Fibroblast of skin of right biceps (primary cell): ENCODE measurements at regions not wholly inside any gene's neighbourhood (a gene's known extent, or its start where the extent isn't known, plus 50 kb on each side); places are given as distances from the start of the nearest gene placed in this dataset.
"Not testable (repeated sequence)": the region's sequence is repeated elsewhere in the genome, so short reads cannot be mapped to it uniquely, and the experiment has no call there.

Experiments
- DNase-seq: peaks from one replicate; pipeline ENCODE4 v3.0.0-alpha.2; 2013

GRCh38 chr7:109497053-109497452, 927.4 kb downstream of the DNAJB9 start:
- no peak for DNase-seq

- no peak for DNase-seq
Measured at GRCh38 chr7:109498131-109498530, 928.5 kb downstream of the DNAJB9 start.

GRCh38 chr7:109503421-109503820, 933.7 kb downstream of the DNAJB9 start:
- DNase-seq, result no peak

GRCh38 chr7:109522585-109522984, 952.9 kb downstream of the DNAJB9 start:
- no peak for DNase-seq

DNA sequence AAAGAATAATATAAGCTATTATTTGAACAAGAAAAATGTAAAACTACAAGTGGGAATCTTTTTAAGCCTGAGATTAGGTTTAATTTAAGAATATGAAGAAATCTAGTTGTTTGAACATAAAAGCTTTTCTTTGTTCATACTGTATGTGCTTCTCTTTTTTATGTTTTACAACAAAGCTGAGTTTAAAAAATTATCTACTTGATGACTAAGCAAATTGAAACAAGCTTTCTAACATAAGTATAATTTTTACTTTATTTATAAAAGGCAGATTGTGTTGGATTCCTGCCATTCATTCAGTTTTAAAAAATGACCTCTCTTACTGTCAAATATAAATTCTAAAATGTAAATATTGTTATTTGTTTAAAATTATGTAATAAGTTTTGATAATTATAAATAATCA, 958.2 kb downstream of the DNAJB9 start:
- no peak for DNase-seq

- DNase-seq, result no peak
Measured at GRCh38 chr7:109529712-109530111, 960.0 kb downstream of the DNAJB9 start.

- no peak for DNase-seq
Measured at GRCh38 chr7:109532262-109532992, 962.8 kb downstream of the DNAJB9 start.

- no peak for DNase-seq
Measured at GRCh38 chr7:109545686-109546085, 976.0 kb downstream of the DNAJB9 start.

DNA sequence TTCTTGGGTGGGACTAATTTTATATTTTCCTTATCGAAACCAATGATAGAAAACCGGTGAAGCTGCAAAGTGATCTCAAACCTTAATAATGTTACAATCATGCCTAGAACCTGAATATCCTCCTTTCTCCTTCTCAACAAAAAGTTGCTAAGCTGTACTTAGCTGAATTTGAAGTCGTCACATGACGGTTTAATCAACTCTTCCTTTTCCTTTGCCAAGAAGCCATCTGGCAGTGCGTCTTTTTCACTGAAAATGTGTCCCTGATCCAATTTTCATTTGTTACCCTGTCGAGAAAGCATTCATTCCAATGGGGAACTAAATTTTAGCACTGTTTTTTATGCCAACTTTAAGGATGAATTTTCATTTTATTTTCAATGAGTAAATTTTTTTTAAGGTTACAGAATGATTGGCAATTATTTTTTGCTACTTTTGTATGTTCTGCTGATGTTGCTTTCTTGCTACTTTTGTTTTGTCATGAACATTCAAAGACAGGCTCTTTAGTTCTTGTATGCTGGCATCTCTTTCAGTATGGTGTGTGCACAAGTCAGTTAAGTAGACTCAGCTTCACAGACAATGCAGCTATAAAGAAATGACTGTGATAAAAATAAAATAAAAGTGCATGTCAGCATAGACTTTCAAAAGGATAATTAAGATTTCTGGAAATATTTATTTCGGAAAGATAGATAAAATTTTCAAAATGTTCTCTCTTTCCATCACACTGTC, 980.0 kb downstream of the DNAJB9 start:
- DNase-seq, result no peak

GRCh38 chr7:109552017-109552416, 982.3 kb downstream of the DNAJB9 start:
- no peak for DNase-seq

DNA sequence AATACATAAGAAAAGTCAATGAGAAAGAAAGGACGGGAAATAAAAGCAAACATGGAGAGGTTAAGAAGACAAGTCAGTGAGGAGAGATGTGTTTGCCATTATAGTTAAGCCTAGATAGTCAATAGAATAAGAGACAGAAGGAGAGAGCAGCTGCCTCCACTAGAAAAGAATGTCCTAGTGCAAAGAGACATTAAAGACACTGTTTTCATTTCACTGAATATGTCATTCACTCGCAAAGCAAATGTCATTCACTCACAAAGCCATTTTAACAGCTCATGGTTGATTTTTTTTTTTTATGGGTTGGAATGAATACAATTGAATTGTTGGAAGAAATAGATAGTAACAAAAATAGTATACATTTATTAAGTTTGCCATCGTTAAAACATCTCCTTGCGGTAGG, 1007.6 kb downstream of the DNAJB9 start:
- DNase-seq, result no peak

DNA sequence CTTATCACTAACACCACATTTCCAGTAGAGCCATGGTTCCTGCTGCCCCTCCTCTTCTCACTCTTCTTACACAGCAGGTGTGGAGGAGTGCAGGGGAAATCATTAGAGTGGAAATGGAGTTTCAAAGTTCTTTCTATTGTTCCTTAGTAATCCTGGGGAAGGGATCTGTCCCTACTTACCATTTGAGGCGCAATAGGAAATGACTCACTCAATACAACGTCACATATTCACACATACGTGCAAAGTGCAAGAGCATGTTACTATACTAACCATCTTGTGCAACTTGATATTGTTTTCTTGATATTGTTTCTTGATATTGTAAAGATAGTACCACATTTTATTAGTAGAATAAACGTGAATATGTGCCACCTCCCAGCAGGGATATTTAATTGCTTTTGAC, 1010.2 kb downstream of the DNAJB9 start:
- DNase-seq, result no peak

DNA sequence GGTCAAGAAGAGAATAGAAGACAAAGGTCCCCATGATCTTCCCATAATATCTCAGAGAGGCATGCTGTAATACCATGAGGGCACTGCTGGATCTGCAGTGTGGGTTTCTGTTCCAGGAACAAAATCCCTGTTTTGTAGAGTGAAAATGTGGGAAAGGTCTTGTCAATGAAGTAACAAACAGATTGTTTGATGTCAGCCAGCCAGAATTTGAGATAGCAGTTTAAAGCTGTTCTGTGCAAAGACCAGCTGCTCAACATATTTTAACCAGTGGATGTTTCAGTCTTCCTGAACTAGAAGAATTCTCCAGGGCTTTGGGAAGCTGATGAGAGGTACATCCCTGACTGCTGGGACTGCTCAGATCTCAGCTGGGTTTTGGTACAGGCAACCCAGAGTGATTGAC, 1012.5 kb downstream of the DNAJB9 start:
- DNase-seq, result no peak

GRCh38 chr7:109596948-109597347, 1027.3 kb downstream of the DNAJB9 start:
- DNase-seq, result not testable (repeated sequence)

DNA sequence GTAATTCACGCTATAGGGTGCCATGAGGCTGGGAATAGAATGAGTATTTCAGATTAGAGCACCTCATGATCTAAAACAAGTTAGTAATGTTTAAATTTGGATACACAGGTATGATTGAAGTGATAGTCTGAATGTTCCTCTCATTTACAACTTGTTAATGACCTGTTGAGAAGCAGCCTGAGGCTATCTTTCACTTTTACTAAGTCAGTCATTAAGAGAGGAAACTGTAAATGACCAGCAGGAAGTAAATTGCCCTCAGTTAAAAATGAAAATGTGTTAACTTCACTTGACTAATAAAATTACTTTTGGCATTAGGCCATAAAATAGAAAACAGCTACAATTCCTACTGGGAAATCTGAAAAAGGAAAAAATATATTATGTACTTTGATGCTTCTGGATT, 1042.0 kb downstream of the DNAJB9 start:
- no peak for DNase-seq

- DNase-seq, result no peak
Measured at GRCh38 chr7:109616551-109617069, 1046.9 kb downstream of the DNAJB9 start.

DNA sequence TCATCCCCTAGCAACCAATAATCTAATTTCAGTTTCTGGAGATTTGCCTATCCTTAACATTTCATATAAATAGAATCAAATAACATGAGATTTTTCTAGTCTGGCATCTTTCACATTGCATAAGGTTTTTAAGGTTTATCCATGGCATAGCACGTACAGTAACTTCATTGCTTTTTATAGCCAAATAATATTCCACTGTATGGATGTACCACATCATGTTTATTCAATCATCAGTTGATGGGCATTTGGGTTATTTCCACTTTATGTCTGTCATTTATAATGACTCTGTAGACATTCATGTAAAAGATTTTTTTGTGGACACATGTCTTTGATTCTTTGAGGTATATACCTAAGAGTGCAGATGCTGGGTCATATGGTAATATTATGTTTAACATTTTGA, 1052.6 kb downstream of the DNAJB9 start:
- no peak for DNase-seq

DNA sequence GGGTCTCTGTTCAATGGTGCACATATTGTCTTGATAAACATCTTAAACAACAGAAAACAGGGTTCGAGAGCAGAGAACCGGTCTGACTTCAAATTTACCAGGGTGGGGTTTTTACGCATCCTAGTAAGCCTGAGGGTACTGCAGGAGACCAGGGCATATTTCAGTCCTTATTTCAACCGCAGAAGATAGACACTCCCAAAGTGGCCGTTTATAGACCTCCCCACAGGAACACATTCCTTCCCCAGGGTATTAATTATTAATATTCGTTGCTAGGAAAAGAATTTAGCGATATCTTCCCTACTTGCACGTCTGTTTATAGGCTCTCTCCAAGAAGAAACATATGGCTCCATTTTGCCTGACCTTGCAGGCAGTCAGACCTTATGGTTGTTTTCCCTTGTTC, 1063.2 kb downstream of the DNAJB9 start:
- not testable (repeated sequence) for DNase-seq

GRCh38 chr7:109635374-109635773, 1065.7 kb downstream of the DNAJB9 start:
- no peak for DNase-seq

GRCh38 chr7:109637428-109637990, 1067.8 kb downstream of the DNAJB9 start:
- DNase-seq, result no peak

DNA sequence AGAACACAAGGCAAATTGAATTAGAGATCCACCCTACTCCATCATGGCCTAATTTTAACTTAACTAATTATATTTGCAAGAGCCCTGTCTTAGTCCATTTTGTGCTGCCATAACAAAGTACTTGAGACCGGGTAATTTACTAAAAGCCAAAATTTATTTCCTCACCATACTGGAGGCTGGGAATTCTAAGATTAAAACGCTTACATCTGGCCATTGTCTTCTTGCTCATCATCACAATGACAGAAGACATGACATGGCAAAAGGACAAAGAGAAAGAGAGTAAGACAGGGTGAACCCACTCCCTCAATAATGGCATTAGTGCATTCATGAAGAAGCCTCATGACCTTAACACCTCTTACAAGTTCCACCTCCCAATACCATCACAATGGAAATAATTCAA, 1068.6 kb downstream of the DNAJB9 start:
- no peak for DNase-seq

GRCh38 chr7:109639561-109639960, 1069.9 kb downstream of the DNAJB9 start:
- no peak for DNase-seq

DNA sequence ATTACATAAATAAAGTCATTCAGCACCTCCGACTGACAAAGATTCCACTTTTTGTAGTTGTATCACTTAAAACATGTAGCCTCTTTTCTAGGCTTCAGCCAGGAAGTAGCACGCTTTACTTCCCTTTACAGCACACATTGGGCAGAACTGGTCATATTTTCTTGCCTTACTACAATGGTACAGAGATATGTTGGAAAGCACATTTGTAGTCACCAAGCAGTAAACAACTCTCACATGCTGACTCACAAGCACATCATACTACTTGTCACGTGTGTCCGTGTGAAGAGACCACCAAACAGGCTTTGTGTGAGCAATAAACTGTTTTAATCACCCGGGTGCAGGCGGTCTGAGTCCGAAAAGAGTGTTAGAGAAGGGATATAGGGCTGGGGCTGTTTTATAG, 1071.8 kb downstream of the DNAJB9 start:
- no peak for DNase-seq

DNA sequence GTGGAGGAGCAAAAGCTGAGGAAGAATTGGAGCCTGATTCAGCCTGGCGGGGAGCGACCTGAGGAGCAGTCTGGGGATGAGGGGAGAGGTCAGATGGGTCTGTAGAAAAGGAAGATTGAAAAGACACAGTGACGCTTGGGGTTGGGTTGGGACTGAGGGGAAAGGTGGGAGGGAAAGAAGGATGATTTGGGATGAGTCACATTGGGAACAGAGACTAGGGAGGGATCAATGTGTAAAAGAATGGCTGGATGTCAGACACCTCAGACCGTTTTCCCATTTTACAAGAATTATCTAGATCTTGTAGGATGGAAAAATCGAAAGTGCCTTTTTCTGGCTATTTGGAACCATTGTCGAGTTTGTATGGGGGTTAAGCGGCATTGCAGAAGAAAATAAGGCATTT, 1076.5 kb downstream of the DNAJB9 start:
- DNase-seq, result no peak
